IMR-90 (cell line): ENCODE measurements at regions not wholly inside any gene's neighbourhood (a gene's known extent, or its start where the extent isn't known, plus 50 kb on each side); places are given as distances from the start of the nearest gene placed in this dataset.

ENCODE experiments used
- ATAC-seq: fragments of 200-7000 bp; cut with Tn5 transposase; 2 replicates; pipeline ENCODE4 v1.9.1; 2020; ENCODE audit warnings: low read depth, mild to moderate bottlenecking, moderate library complexity
- BruUV-seq: library from RNA; stranded (reverse); fragments of 400-500 nt; replicated peaks from 2 replicates; lab custom pipeline; 2021; lab: Mats Ljungman, UMichigan
- CTCF ChIA-PET: fragments of 300-600 bp; formaldehyde crosslinking; extraction: SDS; loops from one replicate; lab custom pipeline; 2021; ENCODE audit warnings: antibody characterized with exemption; lab: Yijun Ruan, JAX
- POLR2A ChIA-PET: fragments of 300-600 bp; sonication (Branson Sonifier 250); formaldehyde crosslinking; loops from one replicate; lab custom pipeline; 2022; ENCODE audit warnings: antibody characterized with exemption; ENCODE audit not compliant: unreplicated experiment; lab: Charles Lee
- DNase-seq: peaks from one replicate; pipeline ENCODE4 v3.0.0; 2013
- H2AFZ ChIP-seq: replicated peaks from 2 replicates; pipeline ENCODE3; 2013; ENCODE audit warnings: low read length, mild to moderate bottlenecking; ENCODE audit not compliant: poor library complexity
- H2AK5ac ChIP-seq: 2 replicates; pipeline ENCODE4 v1.6.1; 2013; ENCODE audit warnings: low read depth, low read length, inconsistent platforms
- H2AK9ac ChIP-seq: replicated peaks from 2 replicates; pipeline ENCODE3; 2013; ENCODE audit warnings: mild to moderate bottlenecking, low read depth, low read length, moderate library complexity; ENCODE audit not compliant: poor library complexity
- H2BK120ac ChIP-seq: 2 replicates; pipeline ENCODE4 v1.6.1; 2013; ENCODE audit warnings: low read depth, low read length, inconsistent platforms
- H2BK15ac ChIP-seq: 3 replicates; pipeline ENCODE4 v1.6.1; 2013; ENCODE audit warnings: low read depth, low read length, inconsistent platforms
- H2BK20ac ChIP-seq: 2 replicates; pipeline ENCODE4 v1.6.1; 2013; ENCODE audit warnings: low read depth, mild to moderate bottlenecking, inconsistent platforms, low read length, moderate library complexity
- H2BK5ac ChIP-seq: 2 replicates; pipeline ENCODE4 v1.6.1; 2013; ENCODE audit warnings: mild to moderate bottlenecking, low read depth, low read length, inconsistent platforms; ENCODE audit not compliant: poor library complexity, severe bottlenecking
- H3K14ac ChIP-seq: replicated peaks from 2 replicates; pipeline ENCODE4 v1.6.1; 2013; ENCODE audit warnings: low read depth, low read length, inconsistent platforms
- H3K18ac ChIP-seq: 2 replicates; pipeline ENCODE4 v1.6.1; 2013; ENCODE audit warnings: low read depth, low read length, control low read depth
- H3K23ac ChIP-seq: 2 replicates; pipeline ENCODE4 v1.6.1; 2013; ENCODE audit warnings: low read depth, low read length, inconsistent platforms
- H3K27ac ChIP-seq: 2 replicates; pipeline ENCODE4 v1.5.1; 2013; ENCODE audit warnings: mild to moderate bottlenecking, control low read depth, low read length; ENCODE audit not compliant: insufficient read depth
- H3K27me3 ChIP-seq: 2 replicates; pipeline ENCODE4 v1.6.1; 2013; ENCODE audit warnings: low read length; ENCODE audit not compliant: control insufficient read depth, insufficient read depth
- H3K36me3 ChIP-seq: 2 replicates; pipeline ENCODE4 v1.6.1; 2013; ENCODE audit warnings: low read length, mixed read lengths; ENCODE audit not compliant: control insufficient read depth, insufficient read depth
- H3K4ac ChIP-seq: 2 replicates; pipeline ENCODE4 v1.6.1; 2013; ENCODE audit warnings: low read depth, low read length, inconsistent platforms
- H3K4me1 ChIP-seq: 2 replicates; pipeline ENCODE4 v1.6.1; 2013; ENCODE audit warnings: low read length, mixed read lengths; ENCODE audit not compliant: control insufficient read depth, insufficient read depth
- H3K4me2 ChIP-seq: 2 replicates; pipeline ENCODE4 v1.6.1; 2013; ENCODE audit warnings: low read depth, mild to moderate bottlenecking, control low read depth, low read length, moderate library complexity
- H3K4me3 ChIP-seq: 2 replicates; pipeline ENCODE4 v1.5.1; 2013; ENCODE audit warnings: low read depth, mild to moderate bottlenecking, control low read depth, low read length, moderate library complexity; ENCODE audit not compliant: insufficient read depth
- H3K56ac ChIP-seq: 2 replicates; pipeline ENCODE4 v1.6.1; 2013; ENCODE audit warnings: low read length, inconsistent platforms; ENCODE audit not compliant: insufficient read depth; ENCODE audit errors: extremely low read depth
- H3K79me1 ChIP-seq, 2 experiments: 2 replicates each; pipeline ENCODE4 v1.6.1; 2013; ENCODE audit warnings: low read length in 2 of 2, inconsistent platforms in 1 of 2, low read depth in 1 of 2
- H3K9ac ChIP-seq: 2 replicates; pipeline ENCODE4 v1.6.1; 2013; ENCODE audit warnings: low read depth, low read length, control low read depth
- H3K9me1 ChIP-seq: 2 replicates; pipeline ENCODE4 v1.6.1; 2013; ENCODE audit warnings: low read length, inconsistent platforms; ENCODE audit not compliant: insufficient read depth
- H3K9me3 ChIP-seq: 2 replicates; pipeline ENCODE4 v1.6.1; 2013; ENCODE audit warnings: low read length; ENCODE audit not compliant: control insufficient read depth, insufficient read depth
- H4K20me1 ChIP-seq: 2 replicates; pipeline ENCODE4 v1.6.1; 2013; ENCODE audit warnings: low read length, inconsistent platforms; ENCODE audit not compliant: insufficient read depth
- H4K5ac ChIP-seq: 2 replicates; pipeline ENCODE4 v1.6.1; 2013; ENCODE audit warnings: mild to moderate bottlenecking, low read depth, low read length, control low read depth
- H4K8ac ChIP-seq, 2 experiments: 2 replicates each; pipeline ENCODE4 v1.6.1; 2013; ENCODE audit warnings: low read depth in 2 of 2, low read length in 2 of 2, control low read depth in 1 of 2, inconsistent platforms in 1 of 2
- H4K91ac ChIP-seq: 2 replicates; pipeline ENCODE4 v1.6.1; 2013; ENCODE audit warnings: low read depth, low read length, inconsistent platforms; ENCODE audit not compliant: insufficient read depth
- BHLHE40 ChIP-seq: fragments of 150-350 bp; IDR thresholded peaks from 2 replicates; pipeline ENCODE4 v1.6.1; 2016; ENCODE audit warnings: mild to moderate bottlenecking, low read depth, low read length
- CEBPB ChIP-seq: IDR thresholded peaks from 2 replicates; pipeline ENCODE4 v1.6.1; 2012; ENCODE audit warnings: low read depth, low read length, improper control_type of control experiment
- MAFK ChIP-seq: IDR thresholded peaks from 2 replicates; pipeline ENCODE4 v1.6.1; 2012; ENCODE audit warnings: low read depth, low read length, improper control_type of control experiment
- MAZ ChIP-seq: IDR thresholded peaks from 2 replicates; pipeline ENCODE4 v1.6.1; 2012; ENCODE audit warnings: low read depth, mild to moderate bottlenecking, low read length, improper control_type of control experiment, moderate library complexity, borderline replicate concordance
- MXI1 ChIP-seq: IDR thresholded peaks from 2 replicates; pipeline ENCODE4 v1.6.1; 2012; ENCODE audit warnings: low read depth, mild to moderate bottlenecking, low read length, moderate library complexity, borderline replicate concordance
- NFE2L2 ChIP-seq: fragments of 150-350 bp; IDR thresholded peaks from 2 replicates; pipeline ENCODE4 v1.6.1; 2016; ENCODE audit warnings: low read depth, mild to moderate bottlenecking, low read length
- POLR2A ChIP-seq: IDR thresholded peaks from 2 replicates; pipeline ENCODE4 v1.6.1; 2012; ENCODE audit warnings: mild to moderate bottlenecking, low read depth, low read length
- RAD21 ChIP-seq: IDR thresholded peaks from 2 replicates; pipeline ENCODE4 v1.6.1; 2012; ENCODE audit warnings: low read length, improper control_type of control experiment
- SMC3 ChIP-seq: fragments of 150-350 bp; IDR thresholded peaks from 2 replicates; pipeline ENCODE4 v1.6.1; 2016; ENCODE audit warnings: low read depth, mild to moderate bottlenecking, antibody characterized with exemption, low read length, moderate library complexity
- WGBS, 2 experiments: methylation state at CpG; one replicate each; pipeline versions ENCODE4 v1.1.5 to v1.1.7; 2013; ENCODE audit warnings: missing lambda C conversion rate in 2 of 2; ENCODE audit not compliant: insufficient read length in 1 of 2; ENCODE audit errors: extremely low coverage in 2 of 2; 5-methylcytosine and 5-hydroxymethylcytosine counted together
- dilution Hi-C: fragments of 300-500 bp; cut with HindIII; formaldehyde crosslinking; loops from one replicate; pipeline ENCODE4 v1.14.3; 2018; ENCODE audit warnings: low sequenced_read_pairs; ENCODE audit not compliant: unreplicated experiment
- in situ Hi-C: fragments of 300-500 bp; cut with MboI; formaldehyde crosslinking; loops from 3 replicates; pipeline ENCODE4 v1.14.3; 2019; ENCODE audit warnings: low sequenced_read_pairs, inconsistent platforms, mixed read lengths
- intact Hi-C: fragments of 100-400 bp; cut with micrococcal nuclease; formaldehyde crosslinking; loops from 2 replicates; pipeline ENCODE4 v1.10.0; 2022
- TF ChIP-seq, protein P1 (sequence below): fragments of 150-350 bp; IDR thresholded peaks from 2 replicates; pipeline ENCODE4 v1.6.1; 2016; ENCODE audit warnings: low read depth, mild to moderate bottlenecking, low read length, moderate library complexity, borderline replicate concordance

DNA sequence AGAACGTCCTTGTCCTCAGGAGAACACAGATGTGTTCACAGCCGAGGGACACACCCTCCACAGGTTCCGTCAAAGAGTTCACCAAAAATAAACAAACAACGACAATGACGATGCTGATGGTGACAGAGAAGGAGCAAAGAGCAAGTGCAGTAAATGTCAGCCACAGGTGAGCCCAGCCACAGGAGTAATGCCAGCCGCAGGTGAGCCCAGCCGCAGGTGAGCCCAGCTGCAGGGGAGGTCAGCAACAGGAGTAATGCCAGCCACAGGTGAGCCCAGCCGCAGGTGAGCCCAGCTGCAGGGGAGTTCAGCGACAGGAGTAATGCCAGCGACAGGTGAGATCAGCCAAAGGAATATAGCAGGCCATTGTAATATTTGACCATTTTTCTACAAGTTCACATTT lies 315.2 kb downstream of the FOXL1 start:
- ChIA-PET POLR2A (no interaction called here), CTCF (no interaction called here)
- Histone ChIP-seq H3K36me3 (no peaks in the 10 kb centered on the region), H4K91ac (no peak overlapping the region), H3K27ac (no peak overlapping the region), H4K5ac (no peak overlapping the region), H2AK5ac (no peak overlapping the region), H2BK5ac (no peak overlapping the region), H3K4ac (no peak overlapping the region), H3K18ac (no peak overlapping the region), H3K23ac (no peak overlapping the region), H3K9me3 (no peaks in the 10 kb centered on the region), H2BK20ac (no peak overlapping the region), H2AK9ac (no peak overlapping the region), H3K79me1 (no peaks in the 10 kb centered on the region), H2BK15ac (no peak overlapping the region), H3K56ac (no peak overlapping the region), H3K4me3 (no peak overlapping the region), H2BK120ac (no peak overlapping the region), H4K8ac (no peak overlapping the region), H3K4me1 (peaks cover 4% of the 10 kb centered on the region), H3K14ac (no peak overlapping the region), H3K9ac (no peak overlapping the region), H3K9me1 (peaks cover 3% of the 10 kb centered on the region), H4K20me1 (no peaks in the 10 kb centered on the region), H2AFZ (no peak overlapping the region), H3K4me2 (no peak overlapping the region), H3K27me3 (no peaks in the 10 kb centered on the region)
- 67% methylated on average over 3 of the region's 10 CpGs; no CpG with 5 or more reads in 1 of the 2 experiments for WGBS, 2 experiments
- intact Hi-C loops (no loop called here), dilution Hi-C loops (no loop called here), in situ Hi-C loops (no loop called here)
- DNase-seq (no peak), ATAC-seq (no peak)
- no TSS peak for BruUV-seq
- no peak for TF ChIP-seq POLR2A
- TF ChIP-seq BHLHE40: no peak
- no peak for TF ChIP-seq CEBPB
- no peak for TF ChIP-seq NFE2L2
- no peak for TF ChIP-seq MAZ
- TF ChIP-seq RAD21: no peak
- TF ChIP-seq MXI1: no peak
- TF ChIP-seq, protein P1, sequence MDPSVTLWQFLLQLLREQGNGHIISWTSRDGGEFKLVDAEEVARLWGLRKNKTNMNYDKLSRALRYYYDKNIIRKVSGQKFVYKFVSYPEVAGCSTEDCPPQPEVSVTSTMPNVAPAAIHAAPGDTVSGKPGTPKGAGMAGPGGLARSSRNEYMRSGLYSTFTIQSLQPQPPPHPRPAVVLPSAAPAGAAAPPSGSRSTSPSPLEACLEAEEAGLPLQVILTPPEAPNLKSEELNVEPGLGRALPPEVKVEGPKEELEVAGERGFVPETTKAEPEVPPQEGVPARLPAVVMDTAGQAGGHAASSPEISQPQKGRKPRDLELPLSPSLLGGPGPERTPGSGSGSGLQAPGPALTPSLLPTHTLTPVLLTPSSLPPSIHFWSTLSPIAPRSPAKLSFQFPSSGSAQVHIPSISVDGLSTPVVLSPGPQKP: no peak
- TF ChIP-seq MAFK: no peak
- TF ChIP-seq SMC3: no peak
